ENCODE measurements at regions not wholly inside any gene's neighbourhood (a gene's known extent, or its start where the extent isn't known, plus 50 kb on each side); places are given as distances from the start of the nearest gene placed in this dataset.

DNA sequence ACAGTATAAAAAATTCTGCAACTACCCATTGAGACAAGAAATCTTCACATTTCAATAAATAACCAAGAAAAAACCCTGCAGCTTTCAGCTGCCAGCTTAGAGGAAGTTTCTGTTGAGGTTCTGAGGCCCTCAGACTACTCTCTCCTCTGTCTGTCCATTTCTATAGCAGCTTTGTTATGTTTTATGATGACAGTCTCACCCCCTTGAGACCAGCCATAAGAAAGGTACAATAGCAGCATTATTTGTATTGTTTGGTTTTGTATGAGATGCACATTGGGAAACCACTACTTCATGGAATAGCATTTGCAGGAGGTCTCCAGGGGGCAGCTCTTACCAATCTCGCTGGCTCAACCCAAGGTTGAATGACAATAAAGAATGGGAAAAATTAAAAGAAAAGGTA, 334.6 kb upstream of the VRK2 start:
- Histone ChIP-seq H3K36me3 (no peaks in the 10 kb centered on the region), H3K9me3 (no peaks in the 10 kb centered on the region), H3K27me3 (no peaks in the 10 kb centered on the region), H3K4me1 (peaks cover 0 to 24% (median 0%) of the 10 kb centered on the region in 4 donors), H3K27ac (no peak overlapping the region), H3K4me3 (no peak overlapping the region)
- no peak for DNase-seq
- TF ChIP-seq, protein P1, sequence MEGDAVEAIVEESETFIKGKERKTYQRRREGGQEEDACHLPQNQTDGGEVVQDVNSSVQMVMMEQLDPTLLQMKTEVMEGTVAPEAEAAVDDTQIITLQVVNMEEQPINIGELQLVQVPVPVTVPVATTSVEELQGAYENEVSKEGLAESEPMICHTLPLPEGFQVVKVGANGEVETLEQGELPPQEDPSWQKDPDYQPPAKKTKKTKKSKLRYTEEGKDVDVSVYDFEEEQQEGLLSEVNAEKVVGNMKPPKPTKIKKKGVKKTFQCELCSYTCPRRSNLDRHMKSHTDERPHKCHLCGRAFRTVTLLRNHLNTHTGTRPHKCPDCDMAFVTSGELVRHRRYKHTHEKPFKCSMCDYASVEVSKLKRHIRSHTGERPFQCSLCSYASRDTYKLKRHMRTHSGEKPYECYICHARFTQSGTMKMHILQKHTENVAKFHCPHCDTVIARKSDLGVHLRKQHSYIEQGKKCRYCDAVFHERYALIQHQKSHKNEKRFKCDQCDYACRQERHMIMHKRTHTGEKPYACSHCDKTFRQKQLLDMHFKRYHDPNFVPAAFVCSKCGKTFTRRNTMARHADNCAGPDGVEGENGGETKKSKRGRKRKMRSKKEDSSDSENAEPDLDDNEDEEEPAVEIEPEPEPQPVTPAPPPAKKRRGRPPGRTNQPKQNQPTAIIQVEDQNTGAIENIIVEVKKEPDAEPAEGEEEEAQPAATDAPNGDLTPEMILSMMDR (IDR thresholded peaks at IDR 0.05), result no peak
- intact Hi-C loops (cut with DNase I; ENCODE audit: low total_unique reads), result no loop called here

DNA sequence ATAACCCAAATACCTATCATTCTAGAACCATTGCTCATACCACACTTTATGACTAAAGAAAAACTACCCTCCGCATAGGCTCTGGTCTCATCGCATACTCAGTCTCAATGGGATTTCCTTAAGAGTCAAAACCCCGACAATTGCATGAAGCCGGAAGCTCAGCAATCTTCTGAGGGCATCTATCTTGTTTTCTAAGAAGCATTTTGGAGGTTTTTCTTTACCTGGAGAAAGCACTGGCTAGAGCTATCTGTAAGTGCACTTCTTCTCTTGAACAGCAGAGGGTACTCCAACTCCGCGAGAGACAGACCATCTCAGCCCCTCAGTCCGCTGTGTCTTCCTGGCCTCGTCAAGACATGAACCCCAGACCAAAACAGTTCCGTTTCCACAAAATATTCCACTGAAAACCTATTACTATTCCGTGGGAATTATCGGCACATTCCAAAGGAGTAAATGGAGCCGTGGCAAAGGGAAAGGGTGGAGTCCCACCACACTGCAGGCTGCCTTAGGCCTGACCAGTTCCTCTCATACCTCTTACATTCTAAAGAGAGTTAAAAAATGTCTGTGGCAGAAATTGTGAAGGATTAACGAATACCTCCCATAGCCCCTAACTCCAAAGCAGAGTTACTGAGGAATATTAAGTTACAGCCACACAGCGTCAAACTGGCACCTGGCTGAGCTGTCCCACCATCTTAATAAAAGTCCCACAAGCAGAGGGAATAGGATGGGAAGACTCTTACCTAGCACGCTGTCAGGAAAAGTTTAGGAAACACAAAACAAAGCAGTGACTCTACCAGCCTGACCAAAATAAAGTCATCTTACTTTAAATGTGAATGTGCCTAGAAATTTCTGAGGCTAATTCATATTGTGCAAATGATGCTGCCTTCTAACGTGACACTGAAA, 325.6 kb upstream of the VRK2 start:
- Histone ChIP-seq H3K4me1 (peaks cover 0 to 7% (median 0%) of the 10 kb centered on the region in 4 donors), H3K36me3 (no peaks in the 10 kb centered on the region), H3K9me3 (no peaks in the 10 kb centered on the region), H3K27me3 (no peaks in the 10 kb centered on the region), H3K4me3 (peak overlapping the region in 1 of 2 donors; percentile 8), H3K27ac (no peak overlapping the region)
- intact Hi-C loops (cut with DNase I; ENCODE audit: low total_unique reads), result no loop called here
- DNase-seq, result no peak
- TF ChIP-seq, protein P1 (IDR thresholded peaks at IDR 0.05), result peak; percentile 44 to 59

DNA sequence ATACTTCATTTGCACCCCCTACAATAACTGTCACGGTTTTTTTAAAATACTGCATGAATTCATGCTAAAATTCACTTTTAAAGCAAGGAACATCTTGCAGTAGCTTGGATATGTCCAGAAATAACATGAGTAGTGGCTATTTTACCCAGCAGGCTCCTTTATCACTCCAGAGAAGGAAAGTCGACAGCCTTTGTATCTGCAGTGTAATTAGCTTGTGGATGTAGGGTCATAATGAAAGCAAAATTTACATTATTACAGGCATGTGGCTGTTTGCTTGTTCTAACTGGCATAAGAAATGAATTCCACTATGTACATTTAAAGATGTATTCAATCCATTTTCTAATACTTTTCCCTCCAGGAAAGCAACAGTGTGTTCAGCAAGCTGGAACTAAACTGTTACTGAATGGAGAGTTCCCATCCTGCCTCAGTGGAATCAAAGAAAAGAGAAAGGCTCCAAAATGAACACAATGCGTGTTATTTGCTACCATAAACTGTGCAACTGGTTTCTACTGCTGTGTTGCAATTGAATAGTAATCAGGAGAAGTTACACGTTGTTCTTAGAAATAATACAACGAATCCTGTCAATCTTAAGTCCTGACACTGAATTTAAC, 321.2 kb upstream of the VRK2 start:
- intact Hi-C loops (cut with DNase I; ENCODE audit: low total_unique reads), result no loop called here
- Histone ChIP-seq H3K27ac (no peak overlapping the region), H3K4me3 (no peak overlapping the region), H3K4me1 (peaks cover 0 to 7% (median 0%) of the 10 kb centered on the region in 4 donors), H3K9me3 (no peaks in the 10 kb centered on the region), H3K27me3 (no peaks in the 10 kb centered on the region), H3K36me3 (no peaks in the 10 kb centered on the region)
- DNase-seq, result no peak
- TF ChIP-seq, protein P1 (IDR thresholded peaks at IDR 0.05), result no peak

DNA sequence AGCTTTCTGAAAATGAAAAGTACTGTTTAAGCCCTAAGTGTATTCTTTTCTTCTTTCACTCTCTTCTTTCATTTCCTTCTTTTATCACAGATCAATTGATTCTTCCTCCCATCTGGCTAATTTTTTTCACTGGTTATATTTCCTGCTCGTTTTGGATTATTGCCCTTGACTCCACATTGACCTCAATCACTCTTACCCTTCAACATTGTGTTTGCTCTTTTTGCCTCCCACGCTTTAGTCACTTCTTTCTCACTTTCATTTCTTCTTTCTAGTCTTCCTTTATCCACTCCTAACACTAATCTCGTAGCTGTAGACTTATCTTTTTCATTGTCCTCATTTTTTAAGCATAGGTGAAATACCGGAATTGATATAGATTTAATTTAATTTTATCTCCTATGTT, 320.3 kb upstream of the VRK2 start:
- TF ChIP-seq, protein P1 (IDR thresholded peaks at IDR 0.05), result no peak
- H3K4me1 ChIP-seq, result no peaks in the 10 kb centered on the region
- intact Hi-C loops (cut with DNase I; ENCODE audit: low total_unique reads), result no loop called here
- H3K27me3 ChIP-seq, result no peaks in the 10 kb centered on the region
- no peak overlapping the region for H3K27ac ChIP-seq
- no peaks in the 10 kb centered on the region for H3K36me3 ChIP-seq
- H3K4me3 ChIP-seq, result no peak overlapping the region
- no peaks in the 10 kb centered on the region for H3K9me3 ChIP-seq
- no peak for DNase-seq

DNA sequence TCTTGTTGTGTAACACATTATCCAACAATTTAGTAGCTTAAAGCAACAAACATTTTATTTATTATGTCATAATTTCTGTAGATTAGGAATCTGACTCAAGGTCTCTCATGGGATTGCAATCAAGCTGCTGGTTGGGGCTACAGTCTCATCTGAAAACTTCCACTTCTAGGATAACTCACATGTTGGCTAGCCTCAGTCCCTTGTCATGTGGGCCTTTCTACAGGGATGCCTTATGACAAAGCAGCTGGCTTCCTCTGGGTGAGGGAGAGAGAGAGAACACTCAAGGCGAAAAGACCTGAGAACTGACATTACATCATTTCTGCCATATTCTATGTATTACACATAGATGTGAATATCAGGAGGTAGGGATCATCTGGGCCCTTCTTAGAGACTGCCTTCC, 317.9 kb upstream of the VRK2 start:
- H3K36me3 ChIP-seq, result no peaks in the 10 kb centered on the region
- DNase-seq, result no peak
- H3K27ac ChIP-seq, result no peak overlapping the region
- H3K9me3 ChIP-seq, result no peaks in the 10 kb centered on the region
- no peak overlapping the region for H3K4me3 ChIP-seq
- H3K27me3 ChIP-seq, result no peaks in the 10 kb centered on the region
- TF ChIP-seq, protein P1 (IDR thresholded peaks at IDR 0.05), result no peak
- intact Hi-C loops (cut with DNase I; ENCODE audit: low total_unique reads), result no loop called here
- no peaks in the 10 kb centered on the region for H3K4me1 ChIP-seq

All from tibial artery (tissue), 4 donors.